Skin epidermis (tissue), 12 donors: ENCODE measurements at regions not wholly inside any gene's neighbourhood (a gene's known extent, or its start where the extent isn't known, plus 50 kb on each side); places are given as distances from the start of the nearest gene placed in this dataset.
A peak's percentile ranks its signal among the peaks of the same experiment; 100 is the strongest.
"Not testable (repeated sequence)": the region's sequence is repeated elsewhere in the genome, so short reads cannot be mapped to it uniquely, and the experiment has no call there.

Experiments
- H3K27ac ChIP-seq, 21 experiments: fragments of 200-600 bp; sonication (generic) in 11 of 21; one replicate each; pipeline ENCODE4 v1.5.0; 2020; ENCODE audit warnings: mild to moderate bottlenecking in 3 of 21, inconsistent platforms in 2 of 21, moderate library complexity in 2 of 21
- H3K4me3 ChIP-seq, 7 experiments: fragments of 200-600 bp; sonication (generic) in 2 of 7; one replicate each; pipeline ENCODE4 v1.5.0; 2020; ENCODE audit warnings: inconsistent platforms in 2 of 7, mild to moderate bottlenecking in 2 of 7, moderate library complexity in 1 of 7

GRCh38 chr2:150126143-150126740 is 361.2 kb downstream of the RND3 start:
- peak overlapping the region in 8 of 21 experiments; percentile 3 to 60 (median 28) for H3K27ac ChIP-seq
- H3K4me3 ChIP-seq, result no peak overlapping the region

GRCh38 chr2:150125708-150126107 is 361.8 kb downstream of the RND3 start:
- Histone ChIP-seq H3K4me3 (no peak overlapping the region), H3K27ac (peak overlapping the region in 4 of 21 experiments; percentile 16 to 49 (median 40))

DNA sequence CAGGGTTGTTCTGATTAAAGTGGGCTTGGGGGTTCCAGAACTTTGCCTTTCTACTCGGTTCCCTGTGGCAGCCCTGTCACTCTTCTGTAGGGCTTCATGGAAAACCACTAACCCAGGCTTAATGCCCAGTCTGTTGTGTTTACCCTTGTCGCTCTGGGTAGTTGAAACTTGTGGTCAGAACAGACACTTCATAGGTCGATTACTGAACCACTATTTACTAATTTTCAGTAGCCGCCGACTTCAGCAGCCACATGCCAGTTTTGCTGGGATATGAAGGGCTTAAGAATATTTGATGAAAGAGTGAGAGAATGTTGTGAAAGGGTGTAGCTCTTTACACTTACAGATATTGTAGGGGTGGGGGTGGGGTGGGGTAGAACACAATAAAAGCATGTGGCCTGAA is 362.3 kb downstream of the RND3 start:
- H3K4me3 ChIP-seq, result no peak overlapping the region
- H3K27ac ChIP-seq, result peak overlapping the region in 3 of 21 experiments; percentile 16 to 49 (median 45)

DNA sequence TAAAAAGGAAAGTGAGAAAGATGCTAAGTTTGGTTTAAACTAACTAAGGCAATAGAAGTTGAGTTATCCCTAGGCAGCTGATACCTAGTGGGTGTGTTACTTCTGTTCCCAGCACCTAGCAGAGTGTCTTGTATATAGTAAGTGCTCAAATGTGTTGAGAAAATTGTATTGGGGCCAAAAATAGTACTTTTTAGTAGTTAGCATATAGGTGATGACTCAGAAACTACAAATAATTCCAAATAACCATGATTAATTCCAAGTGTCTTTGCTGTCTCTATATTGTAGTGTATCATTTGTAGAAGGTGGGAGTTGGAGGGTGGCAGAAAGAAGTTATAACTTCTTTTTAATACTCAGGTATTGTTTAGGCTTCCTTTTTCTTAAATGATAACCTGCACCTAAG is 362.7 kb downstream of the RND3 start:
- Histone ChIP-seq H3K4me3 (no peak overlapping the region), H3K27ac (no peak overlapping the region)

- no peak overlapping the region for H3K27ac ChIP-seq
- H3K4me3 ChIP-seq, result no peak overlapping the region
Observed at GRCh38 chr2:150122871-150123613, 364.4 kb downstream of the RND3 start.

DNA sequence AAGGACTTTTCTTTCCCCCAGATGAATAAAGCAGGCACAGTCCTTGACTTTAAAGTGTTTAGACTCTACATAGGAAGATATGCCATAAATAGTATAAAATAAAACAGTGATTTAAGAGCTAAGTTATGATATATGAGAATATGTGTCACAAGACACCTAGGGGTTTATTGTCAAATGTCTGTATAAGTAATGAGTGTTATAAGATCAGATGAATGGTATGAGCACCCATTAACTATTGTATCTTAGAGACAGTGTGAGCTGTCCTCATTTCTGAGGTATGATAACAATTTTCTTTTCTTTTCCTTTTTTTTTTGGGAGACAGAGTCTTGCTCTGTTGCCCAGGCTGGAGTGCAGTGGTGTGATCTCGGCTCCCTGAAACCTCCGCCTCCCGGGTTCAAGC is 365.3 kb downstream of the RND3 start:
- Histone ChIP-seq H3K4me3 (no peak overlapping the region), H3K27ac (no peak overlapping the region)

DNA sequence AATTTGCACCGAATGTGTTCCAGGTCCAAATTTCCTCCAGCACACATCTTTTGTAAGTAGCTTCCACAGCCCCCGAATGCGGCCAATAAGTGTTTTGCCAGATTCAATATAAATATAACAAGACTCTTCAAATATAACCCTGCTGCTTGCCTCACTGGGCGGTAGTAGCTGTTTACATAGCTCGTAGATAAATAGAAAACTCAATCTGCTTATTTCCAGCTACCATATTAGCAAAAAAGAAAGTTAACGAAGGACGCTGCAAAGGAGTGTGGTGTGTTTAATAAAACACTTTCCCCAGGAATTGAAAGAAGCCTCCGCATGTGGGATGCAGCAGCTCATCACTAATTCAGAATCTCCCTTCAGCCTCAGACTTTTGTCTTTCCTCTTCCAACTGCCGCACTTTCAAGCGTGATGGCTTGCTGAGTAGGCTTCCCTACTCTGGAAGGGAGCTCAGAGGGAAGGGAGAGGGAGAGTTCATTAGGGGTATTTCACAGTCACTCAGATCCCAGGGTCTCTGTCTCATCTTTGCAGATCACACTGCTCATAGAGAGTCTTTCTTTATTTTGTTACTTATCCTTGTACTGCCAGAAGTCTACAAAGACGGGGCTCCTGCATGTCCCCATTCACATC is 367.0 kb downstream of the RND3 start:
- no peak overlapping the region for H3K27ac ChIP-seq
- H3K4me3 ChIP-seq, result no peak overlapping the region

GRCh38 chr2:150119819-150120218 is 367.6 kb downstream of the RND3 start:
- Histone ChIP-seq H3K4me3 (no peak overlapping the region), H3K27ac (no peak overlapping the region)

GRCh38 chr2:150114089-150114488 is 373.4 kb downstream of the RND3 start:
- H3K27ac ChIP-seq, H3K4me3 ChIP-seq: not testable (repeated sequence)

DNA sequence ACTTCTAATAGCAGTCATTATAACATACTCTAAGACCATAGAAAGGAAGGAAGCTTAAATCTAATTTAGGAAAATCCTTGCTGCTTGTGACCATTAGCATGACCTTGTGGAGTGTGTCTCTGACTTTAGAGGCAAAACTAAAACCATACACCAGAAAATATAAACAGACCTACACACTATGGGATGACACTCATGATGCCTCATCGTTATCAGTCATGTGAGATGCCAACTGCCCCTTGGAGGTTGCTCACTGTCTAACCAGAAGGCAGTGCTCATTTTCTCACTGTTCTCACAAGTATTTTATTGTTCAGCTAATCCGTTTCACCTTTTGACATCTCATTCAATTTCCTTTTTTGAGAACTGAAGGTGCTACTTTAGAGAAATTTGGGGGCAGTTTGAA is 376.9 kb downstream of the RND3 start:
- Histone ChIP-seq H3K27ac (no peak overlapping the region), H3K4me3 (no peak overlapping the region)

DNA sequence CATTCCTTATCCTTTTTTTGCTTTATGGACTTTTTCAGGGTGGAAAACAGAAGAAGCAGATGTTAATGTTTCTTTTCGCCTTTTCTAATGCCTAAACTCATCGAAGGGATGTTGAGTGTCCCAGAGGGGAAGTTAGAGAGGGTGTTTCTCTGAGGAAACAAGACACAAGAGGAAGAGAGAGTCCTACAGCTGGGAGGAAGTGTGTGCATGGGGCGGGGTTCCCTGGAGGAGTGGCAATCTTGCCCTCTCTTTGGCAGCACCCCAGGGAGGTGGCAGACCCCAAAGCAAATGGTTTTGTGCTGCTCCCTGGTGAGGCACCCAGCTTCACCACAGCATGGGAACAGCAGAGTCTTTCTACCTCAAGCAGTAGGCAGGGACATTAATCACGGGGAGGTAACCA is 377.6 kb downstream of the RND3 start:
- no peak overlapping the region for H3K4me3 ChIP-seq

DNA sequence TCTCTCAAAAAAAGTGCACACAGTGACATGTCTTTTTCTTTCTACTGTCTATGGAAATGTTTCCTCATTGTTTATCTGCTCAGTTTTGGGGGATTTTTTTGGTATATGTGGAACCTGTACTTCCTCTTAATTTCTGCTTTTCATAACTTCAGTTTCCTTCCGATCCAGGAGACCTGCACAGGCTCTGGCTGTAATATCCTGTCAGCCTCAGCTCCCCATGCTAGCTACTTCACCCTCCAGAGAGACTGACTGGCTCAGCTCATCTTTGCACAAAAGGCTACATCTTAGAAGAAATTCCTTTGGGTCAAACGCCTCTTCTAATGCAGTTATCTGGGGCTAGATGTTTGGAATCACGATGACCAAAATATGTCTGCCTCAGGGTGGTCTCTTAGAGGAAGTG is 378.4 kb downstream of the RND3 start:
- Histone ChIP-seq H3K4me3 (no peak overlapping the region), H3K27ac (no peak overlapping the region)

More for the DNA sequence above, 377.6 kb downstream of the RND3 start:
- no peak overlapping the region for H3K27ac ChIP-seq

DNA sequence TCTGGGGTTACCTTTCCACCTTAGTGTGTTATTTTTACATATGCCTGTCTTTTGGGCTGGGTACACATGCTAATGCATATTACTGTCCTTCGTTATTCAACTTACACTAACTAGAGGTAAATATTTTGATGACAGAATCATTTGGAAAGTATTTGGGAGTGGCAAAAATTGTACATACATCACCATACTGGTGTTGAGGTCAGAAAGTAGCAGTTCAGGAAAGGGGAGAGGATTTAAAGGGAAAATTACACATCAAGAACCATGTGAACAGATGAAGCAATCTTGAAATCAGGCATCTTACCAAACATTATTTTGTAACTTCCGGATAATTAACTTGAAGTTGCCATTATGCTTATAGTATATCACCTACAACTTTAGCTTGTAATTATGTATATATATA is 379.7 kb downstream of the RND3 start:
- no peak overlapping the region for H3K27ac ChIP-seq
- H3K4me3 ChIP-seq, result no peak overlapping the region

DNA sequence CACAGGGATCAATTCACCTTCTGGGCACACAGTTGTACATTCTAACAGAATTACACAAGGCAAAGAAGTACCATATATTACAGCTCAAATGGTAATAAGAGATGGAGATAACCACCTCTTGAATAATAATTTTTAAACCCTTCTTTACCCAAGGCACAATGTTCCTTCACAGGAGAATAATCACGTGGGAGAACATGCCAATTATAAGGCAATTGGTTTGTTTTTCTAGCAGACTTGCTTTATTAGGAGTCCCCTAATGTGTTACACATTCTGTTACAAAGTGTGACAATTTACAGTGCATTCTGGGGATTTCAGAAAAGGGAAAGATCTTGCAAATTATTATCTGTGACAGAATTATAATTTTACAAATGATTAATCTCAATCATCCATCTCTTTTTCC is 380.3 kb downstream of the RND3 start:
- Histone ChIP-seq H3K4me3 (no peak overlapping the region), H3K27ac (no peak overlapping the region)

DNA sequence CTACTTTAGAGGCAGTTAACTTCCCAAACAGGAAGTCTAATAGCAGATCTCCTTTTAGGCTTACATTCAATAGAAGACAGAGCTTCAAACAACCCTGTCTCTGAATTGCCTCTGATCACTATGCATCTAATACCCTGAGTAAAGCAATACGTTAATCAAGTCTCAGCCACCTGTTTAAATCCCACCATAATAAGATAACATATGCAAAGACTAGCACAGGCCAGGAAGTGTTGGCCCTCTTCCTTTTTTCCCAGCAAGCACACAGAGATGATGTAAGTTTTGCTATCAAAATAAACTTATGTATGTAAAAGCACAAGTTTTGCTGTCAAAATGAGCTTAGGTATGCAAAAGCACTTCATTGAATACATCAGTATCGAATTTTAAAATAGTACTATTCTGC is 385.5 kb downstream of the RND3 start:
- H3K4me3 ChIP-seq, result no peak overlapping the region
- no peak overlapping the region for H3K27ac ChIP-seq

- no peak overlapping the region for H3K27ac ChIP-seq
- no peak overlapping the region for H3K4me3 ChIP-seq
Observed at GRCh38 chr2:150100834-150101233, 386.6 kb downstream of the RND3 start.

DNA sequence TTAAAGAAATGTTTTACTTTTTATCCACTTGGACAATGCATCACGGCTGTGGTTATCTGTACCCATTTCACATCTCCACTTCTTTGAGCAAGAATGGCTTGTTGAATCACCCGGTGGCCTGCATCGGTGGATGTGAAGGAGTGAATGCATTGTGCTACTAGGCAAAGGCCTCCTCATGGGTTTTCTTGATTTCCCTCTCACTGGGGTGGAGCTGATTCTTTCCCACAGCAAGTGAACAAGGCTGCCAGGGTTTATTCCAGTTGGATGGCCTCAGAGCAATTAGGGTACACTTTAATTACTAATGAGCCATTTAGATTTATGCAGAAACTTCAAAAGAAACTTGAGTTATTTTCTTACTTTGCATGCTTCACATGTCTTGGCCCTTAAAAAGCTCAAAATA is 387.1 kb downstream of the RND3 start:
- H3K4me3 ChIP-seq, result no peak overlapping the region
- H3K27ac ChIP-seq, result no peak overlapping the region

DNA sequence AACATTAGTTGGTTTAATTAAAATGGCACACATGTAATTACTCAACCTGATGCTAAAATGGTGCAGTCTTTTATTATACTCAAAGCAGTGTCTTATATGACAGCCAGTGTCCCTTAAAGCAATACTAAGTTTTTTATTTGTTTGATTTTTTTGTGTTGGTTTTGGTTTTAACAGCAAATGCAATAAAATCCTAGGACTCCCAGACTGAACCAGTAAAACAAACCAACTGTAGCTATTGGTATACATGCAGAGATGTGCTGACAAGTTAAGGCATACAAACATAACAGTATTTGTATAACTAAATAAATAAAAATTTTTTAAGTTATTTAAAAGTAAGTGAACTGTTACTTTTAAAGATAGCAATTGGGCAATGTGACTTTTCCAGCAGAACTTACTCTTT is 387.7 kb downstream of the RND3 start:
- H3K4me3 ChIP-seq, result no peak overlapping the region

GRCh38 chr2:150097901-150098531 is 389.5 kb downstream of the RND3 start:
- H3K4me3 ChIP-seq, result no peak overlapping the region
- peak overlapping the region in 11 of 21 experiments; percentile 2 to 74 (median 46) for H3K27ac ChIP-seq

More for the DNA sequence above, 387.7 kb downstream of the RND3 start:
- no peak overlapping the region for H3K27ac ChIP-seq

DNA sequence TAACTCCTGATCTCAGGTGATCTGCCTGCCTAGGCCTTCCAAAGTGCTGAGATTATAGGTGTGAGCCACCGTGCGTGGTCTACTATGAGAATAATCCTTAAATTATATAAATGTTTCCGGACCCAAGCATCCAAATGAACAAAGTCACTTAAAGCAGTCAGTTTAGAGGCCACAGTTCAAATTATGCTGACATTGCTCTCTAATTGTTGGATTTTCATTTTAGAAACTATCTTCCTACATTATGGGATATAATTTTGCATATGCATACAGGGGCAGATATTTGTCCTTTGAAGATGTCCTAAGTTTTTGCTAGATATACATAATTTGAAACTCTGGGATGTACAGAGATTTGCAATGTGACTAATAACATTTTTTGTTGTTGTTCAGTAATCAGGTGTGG is 390.1 kb downstream of the RND3 start:
- H3K27ac ChIP-seq, result peak overlapping the region in 9 of 21 experiments; percentile 7 to 74 (median 47)
- no peak overlapping the region for H3K4me3 ChIP-seq
